BJ (cell line): ENCODE measurements at regions not wholly inside any gene's neighbourhood (a gene's known extent, or its start where the extent isn't known, plus 50 kb on each side); places are given as distances from the start of the nearest gene placed in this dataset.

ENCODE experiments used
- CTCF ChIA-PET: fragments of 350-600 bp; formaldehyde crosslinking; extraction: SDS; loops from one replicate; lab custom pipeline; 2021; ENCODE audit warnings: antibody characterized with exemption, inconsistent platforms; lab: Yijun Ruan, JAX
- POLR2A ChIA-PET: fragments of 300-600 bp; sonication (Branson Sonifier 250); formaldehyde crosslinking; extraction: SDS; loops from one replicate; lab custom pipeline; 2021; ENCODE audit warnings: antibody characterized with exemption; lab: Charles Lee
- DNase-seq: peaks from one replicate; pipeline ENCODE4 v3.0.0-alpha.2; 2011; ENCODE audit warnings: low read depth
- H3K27me3 ChIP-seq: 2 replicates; pipeline ENCODE4 v1.6.0; 2011; ENCODE audit warnings: low read length; ENCODE audit not compliant: control insufficient read depth, insufficient read depth
- H3K36me3 ChIP-seq: 2 replicates; pipeline ENCODE4 v1.5.1; 2011; ENCODE audit warnings: low read length; ENCODE audit not compliant: control insufficient read depth, insufficient read depth
- H3K4me3 ChIP-seq: 2 replicates; pipeline ENCODE4 v1.5.1; 2011; ENCODE audit warnings: low read depth, mild to moderate bottlenecking, control low read depth, low read length
- CTCF ChIP-seq: IDR thresholded peaks from 2 replicates; pipeline ENCODE4 v1.5.1; 2011; ENCODE audit warnings: low read depth, mild to moderate bottlenecking, control low read depth, inconsistent platforms, low read length, moderate library complexity; ENCODE audit not compliant: insufficient read depth

DNA sequence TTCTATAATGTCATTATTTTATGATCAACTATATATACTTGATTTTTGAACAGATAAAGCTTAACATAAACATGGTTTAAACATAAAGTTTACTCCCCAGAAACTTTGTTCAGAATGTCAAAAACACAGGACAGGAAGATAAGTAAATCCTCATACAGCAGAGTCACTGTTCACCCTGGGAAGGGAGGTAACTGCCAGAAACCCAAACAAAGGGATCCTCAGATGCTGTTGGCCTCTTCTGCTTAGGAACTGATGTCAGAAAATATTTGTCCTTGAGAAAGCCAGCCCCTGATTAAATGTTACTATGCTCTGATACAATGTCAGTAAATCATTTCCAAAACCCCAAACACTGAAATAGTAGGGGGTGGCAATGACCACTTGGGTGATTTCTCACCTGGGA, 185.3 kb downstream of the TJP1 start:
- Histone ChIP-seq H3K36me3 (no peaks in the 10 kb centered on the region), H3K4me3 (no peak overlapping the region), H3K27me3 (no peaks in the 10 kb centered on the region)
- CTCF ChIA-PET: no interaction called here
- DNase-seq: no peak
- POLR2A ChIA-PET: no interaction called here
- no peak for TF ChIP-seq CTCF

DNA sequence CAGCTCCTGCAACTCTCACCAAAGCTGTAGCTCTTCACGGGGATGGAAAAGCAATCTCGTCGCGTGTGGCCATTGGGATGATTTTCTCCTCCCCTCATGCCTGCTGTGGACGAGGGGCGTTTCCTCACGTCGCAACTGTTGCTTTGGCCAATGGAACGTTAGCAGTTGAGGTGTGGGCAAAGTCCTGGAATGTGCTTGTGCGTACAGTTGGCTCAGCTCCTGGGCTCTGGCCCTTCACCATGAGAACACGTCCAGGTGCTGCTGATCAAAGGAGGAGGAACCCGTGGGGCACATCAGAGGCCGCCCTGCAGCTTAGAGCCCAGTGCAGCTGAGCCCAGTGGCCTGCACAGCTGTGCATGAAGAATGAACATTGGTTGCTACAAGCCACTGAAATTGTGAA, 186.1 kb downstream of the TJP1 start:
- no peak for DNase-seq
- ChIA-PET CTCF (no interaction called here), POLR2A (no interaction called here)
- Histone ChIP-seq H3K36me3 (no peaks in the 10 kb centered on the region), H3K4me3 (no peak overlapping the region), H3K27me3 (no peaks in the 10 kb centered on the region)
- no peak for TF ChIP-seq CTCF

DNA sequence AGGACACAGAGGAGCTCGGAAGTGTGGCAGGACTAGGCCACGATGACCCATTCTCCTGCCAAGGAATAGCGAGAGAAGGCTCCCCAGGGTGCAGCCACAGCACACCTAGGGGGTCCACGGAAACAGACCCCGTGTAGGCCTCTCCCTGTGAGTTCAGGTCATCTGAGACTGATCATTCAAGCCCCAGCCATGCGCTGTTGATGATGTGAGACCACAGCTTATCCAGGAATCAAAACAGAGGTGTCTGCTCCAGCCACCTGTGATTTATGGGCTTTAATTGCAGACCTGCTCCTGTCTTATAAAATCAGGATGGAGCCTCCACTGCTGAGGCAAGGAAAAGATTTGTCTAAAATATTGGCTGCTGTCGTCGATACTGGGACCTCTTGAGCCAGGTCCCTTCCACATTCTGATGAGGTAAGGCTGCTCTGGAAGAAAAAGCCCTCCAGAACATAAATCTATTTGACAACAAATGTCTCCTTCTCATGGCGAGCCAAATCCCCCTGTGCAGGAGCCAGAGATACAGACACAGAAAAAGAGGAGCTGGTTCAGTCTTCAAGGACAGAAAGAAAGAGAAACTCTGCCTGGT, 186.7 kb downstream of the TJP1 start:
- CTCF ChIA-PET: no interaction called here
- no peaks in the 10 kb centered on the region for H3K36me3 ChIP-seq
- POLR2A ChIA-PET: no interaction called here
- no peak overlapping the region for H3K4me3 ChIP-seq
- DNase-seq: no peak
- no peak for TF ChIP-seq CTCF
- H3K27me3 ChIP-seq: no peaks in the 10 kb centered on the region

DNA sequence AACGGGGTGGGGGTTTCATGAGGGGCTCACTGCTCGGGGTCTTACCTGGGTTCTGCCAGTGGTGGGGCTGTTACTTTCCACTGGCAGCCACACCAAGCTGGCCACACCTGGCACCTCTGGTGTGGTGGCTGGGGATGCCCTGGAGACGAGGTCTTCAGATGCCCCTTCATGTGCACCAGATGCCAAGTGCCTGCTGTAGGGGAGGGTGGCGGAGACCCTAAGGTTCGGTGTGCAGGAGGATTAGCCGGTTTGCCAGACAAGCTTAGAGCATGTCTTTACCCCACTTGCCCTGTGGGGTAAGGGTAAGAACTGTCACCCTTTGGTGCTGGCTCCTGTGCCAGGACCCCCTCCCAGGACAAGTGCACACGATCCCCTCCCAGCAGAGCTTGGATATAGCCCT, 188.3 kb downstream of the TJP1 start:
- POLR2A ChIA-PET: no interaction called here
- H3K4me3 ChIP-seq: no peak overlapping the region
- no peaks in the 10 kb centered on the region for H3K36me3 ChIP-seq
- no peak for TF ChIP-seq CTCF
- DNase-seq: no peak
- CTCF ChIA-PET: no interaction called here
- H3K27me3 ChIP-seq: no peaks in the 10 kb centered on the region

- DNase-seq: no peak
- ChIA-PET CTCF (interaction anchor here (2.2 kb wide), 1 partner anchor 9 kb away, joined by 7 read pairs; no protein-coding TSS in a partner anchor), POLR2A (no interaction called here)
- no peaks in the 10 kb centered on the region for H3K36me3 ChIP-seq
- H3K27me3 ChIP-seq: no peaks in the 10 kb centered on the region
- no peak overlapping the region for H3K4me3 ChIP-seq
- TF ChIP-seq CTCF: no peak
Measured at GRCh38 chr15:29632671-29633406, 189.4 kb downstream of the TJP1 start.
